GM12873 (cell line): ENCODE measurements at regions not wholly inside any gene's neighbourhood (a gene's known extent, or its start where the extent isn't known, plus 50 kb on each side); places are given as distances from the start of the nearest gene placed in this dataset.

Source experiments
- CTCF ChIP-seq: IDR thresholded peaks from 2 replicates; pipeline ENCODE4 v1.5.1; 2012; ENCODE audit warnings: low read depth, mild to moderate bottlenecking, moderate library complexity, low read length, control low read depth; ENCODE audit not compliant: insufficient read depth; ENCODE audit errors: missing control alignments

GRCh38 chr3:147669077-147669476 lies 259.9 kb downstream of the ZIC1 start:
- TF ChIP-seq CTCF, result no peak

GRCh38 chr3:147672035-147672434 lies 262.9 kb downstream of the ZIC1 start:
- no peak for TF ChIP-seq CTCF

- no peak for TF ChIP-seq CTCF
These were observed 263.3 kb downstream of the ZIC1 start for GRCh38 chr3:147672436-147672835.

GRCh38 chr3:147675761-147676160 lies 266.6 kb downstream of the ZIC1 start:
- no peak for TF ChIP-seq CTCF

GRCh38 chr3:147680837-147681483 lies 271.8 kb downstream of the ZIC1 start:
- TF ChIP-seq CTCF, result no peak

GRCh38 chr3:147688868-147689267 lies 279.7 kb downstream of the ZIC1 start:
- TF ChIP-seq CTCF, result no peak

GRCh38 chr3:147699175-147699838 lies 290.1 kb downstream of the ZIC1 start:
- TF ChIP-seq CTCF, result no peak
